Parathyroid adenoma (tissue), 2 donors: ENCODE measurements at regions not wholly inside any gene's neighbourhood (a gene's known extent, or its start where the extent isn't known, plus 50 kb on each side); places are given as distances from the start of the nearest gene placed in this dataset.

Experiments
- H2AFZ ChIP-seq: fragments of 300-600 bp; sonication (generic); one replicate; pipeline ENCODE4 v1.7.0; 2017; ENCODE audit warnings: antibody characterized with exemption, mild to moderate bottlenecking
- H3K27ac ChIP-seq: fragments of 300-600 bp; sonication (generic); one replicate; pipeline ENCODE4 v1.7.0; 2017
- H3K27me3 ChIP-seq: fragments of 300-600 bp; sonication (generic); one replicate; pipeline ENCODE4 v1.7.0; 2017; ENCODE audit warnings: low read length; ENCODE audit not compliant: control insufficient read depth, insufficient read depth
- H3K36me3 ChIP-seq: fragments of 300-600 bp; sonication (generic); one replicate; pipeline ENCODE4 v1.7.0; 2017; ENCODE audit warnings: low read length; ENCODE audit not compliant: control insufficient read depth, insufficient read depth
- H3K4me1 ChIP-seq: fragments of 300-600 bp; sonication (generic); one replicate; pipeline ENCODE4 v1.7.0; 2017; ENCODE audit warnings: control low read depth
- H3K4me2 ChIP-seq: fragments of 300-600 bp; sonication (generic); one replicate; pipeline ENCODE4 v1.7.0; 2017; ENCODE audit warnings: low read length
- H3K4me3 ChIP-seq: fragments of 300-600 bp; sonication (generic); one replicate; pipeline ENCODE4 v1.7.0; 2017; ENCODE audit warnings: low read depth, low read length
- H3K79me2 ChIP-seq: fragments of 300-600 bp; sonication (generic); one replicate; pipeline ENCODE4 v1.7.0; 2017; ENCODE audit warnings: control low read depth
- H3K9ac ChIP-seq: fragments of 300-600 bp; sonication (generic); one replicate; pipeline ENCODE4 v1.7.0; 2017; ENCODE audit warnings: mild to moderate bottlenecking
- H3K9me3 ChIP-seq: fragments of 300-600 bp; sonication (generic); one replicate; pipeline ENCODE4 v1.7.0; 2017; ENCODE audit warnings: low read length; ENCODE audit not compliant: control insufficient read depth
- CTCF ChIP-seq: fragments of 300-600 bp; sonication (generic); IDR thresholded peaks from one replicate; pipeline ENCODE4 v1.7.0; 2017; ENCODE audit warnings: antibody characterized with exemption, mild to moderate bottlenecking
- donor health status: primary hyperparathyroidism.

DNA sequence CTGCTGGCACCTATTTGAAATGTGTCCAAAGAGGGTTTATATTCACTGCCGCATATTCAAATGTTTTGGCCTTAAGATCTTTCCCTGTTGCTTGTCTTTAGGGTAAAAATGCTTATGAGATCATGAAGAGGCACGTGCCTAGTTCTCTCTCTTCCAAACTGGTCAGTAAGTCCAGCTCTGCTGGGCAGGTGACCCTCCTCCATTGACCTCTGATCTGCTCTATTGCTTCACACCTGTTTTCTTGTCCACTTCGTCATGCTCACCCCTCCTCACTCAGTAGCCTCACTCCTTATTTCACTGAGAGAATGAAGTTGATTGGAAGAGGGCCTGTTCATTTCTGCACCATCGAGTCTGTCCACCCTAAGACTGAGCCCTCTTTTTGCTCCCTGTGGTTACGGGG is 140.5 kb upstream of the COBL start:
- H3K9ac ChIP-seq, result no peak overlapping the region
- no peak overlapping the region for H3K27ac ChIP-seq
- no peak overlapping the region for H3K4me3 ChIP-seq
- no peak overlapping the region for H3K4me2 ChIP-seq
- H3K36me3 ChIP-seq, result no peaks in the 10 kb centered on the region
- H3K27me3 ChIP-seq, result no peaks in the 10 kb centered on the region
- TF ChIP-seq CTCF, result no peak
- H3K9me3 ChIP-seq, result no peaks in the 10 kb centered on the region
- no peaks in the 10 kb centered on the region for H3K4me1 ChIP-seq
- H2AFZ ChIP-seq, result no peak overlapping the region
- no peaks in the 10 kb centered on the region for H3K79me2 ChIP-seq

DNA sequence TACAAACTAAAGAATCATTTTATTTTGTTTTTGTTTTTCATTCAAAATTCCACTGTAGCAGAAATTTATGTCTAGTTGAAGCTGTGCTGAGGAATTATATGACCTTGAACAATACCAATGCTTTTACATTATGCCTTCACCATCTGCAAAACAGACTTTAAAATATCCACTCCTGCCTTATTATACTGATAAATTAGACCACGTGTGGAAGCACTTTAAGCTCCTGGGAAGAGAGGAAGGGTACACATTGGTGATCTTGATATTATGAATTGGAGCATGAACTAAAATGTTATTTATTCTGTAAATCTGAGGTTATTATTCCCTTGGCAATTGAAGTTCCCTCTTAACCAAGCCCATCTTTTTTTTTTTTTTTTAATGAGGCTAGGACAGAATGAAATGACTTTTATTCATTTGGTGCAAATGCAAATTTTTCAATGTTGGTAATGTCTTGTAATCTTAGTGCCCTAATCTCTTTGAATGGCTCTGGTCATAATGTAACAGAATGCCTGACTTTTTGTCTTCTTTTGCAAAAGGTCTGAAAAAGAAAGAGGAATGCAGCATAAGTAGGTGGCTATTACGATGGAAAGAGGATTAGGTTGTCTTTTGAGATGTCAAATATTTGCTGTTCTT is 139.9 kb upstream of the COBL start:
- Histone ChIP-seq H3K9ac (no peak overlapping the region), H3K79me2 (no peaks in the 10 kb centered on the region), H3K4me1 (peaks cover 2% of the 10 kb centered on the region), H2AFZ (no peak overlapping the region), H3K4me3 (no peak overlapping the region), H3K9me3 (no peaks in the 10 kb centered on the region), H3K27ac (no peak overlapping the region), H3K36me3 (no peaks in the 10 kb centered on the region), H3K4me2 (no peak overlapping the region), H3K27me3 (no peaks in the 10 kb centered on the region)
- TF ChIP-seq CTCF, result no peak

DNA sequence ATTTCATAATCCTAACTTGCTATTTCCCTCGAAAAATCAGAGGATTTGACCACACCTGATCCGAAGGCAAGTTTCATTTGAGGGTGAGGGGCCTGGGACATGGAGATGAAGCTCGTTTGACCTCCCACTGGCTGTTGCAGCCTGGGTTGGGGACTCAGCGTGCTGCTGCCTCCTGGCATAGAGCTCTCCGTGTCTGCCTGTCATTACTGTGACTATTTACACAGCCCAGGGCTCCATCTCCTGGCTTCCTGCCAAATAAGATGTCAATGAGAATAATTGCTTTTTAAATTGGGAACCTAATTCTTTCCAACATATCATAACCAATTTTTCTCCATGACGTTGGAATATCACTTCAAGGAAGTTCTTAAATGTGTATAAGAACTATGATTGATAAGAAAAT is 139.3 kb upstream of the COBL start:
- Histone ChIP-seq H3K79me2 (no peaks in the 10 kb centered on the region), H3K9ac (no peak overlapping the region), H3K4me2 (no peak overlapping the region), H3K4me1 (peaks cover 2% of the 10 kb centered on the region), H3K36me3 (no peaks in the 10 kb centered on the region), H3K9me3 (no peaks in the 10 kb centered on the region), H3K27me3 (no peaks in the 10 kb centered on the region), H3K4me3 (no peak overlapping the region), H2AFZ (no peak overlapping the region), H3K27ac (no peak overlapping the region)
- TF ChIP-seq CTCF, result no peak

GRCh38 chr7:51455513-51455912 is 138.9 kb upstream of the COBL start:
- no peaks in the 10 kb centered on the region for H3K9me3 ChIP-seq
- no peaks in the 10 kb centered on the region for H3K79me2 ChIP-seq
- no peak overlapping the region for H3K4me3 ChIP-seq
- no peak overlapping the region for H3K9ac ChIP-seq
- no peak overlapping the region for H3K27ac ChIP-seq
- no peak overlapping the region for H3K4me2 ChIP-seq
- H2AFZ ChIP-seq, result no peak overlapping the region
- H3K4me1 ChIP-seq, result peaks cover 2% of the 10 kb centered on the region
- no peaks in the 10 kb centered on the region for H3K36me3 ChIP-seq
- no peaks in the 10 kb centered on the region for H3K27me3 ChIP-seq
- TF ChIP-seq CTCF, result no peak

DNA sequence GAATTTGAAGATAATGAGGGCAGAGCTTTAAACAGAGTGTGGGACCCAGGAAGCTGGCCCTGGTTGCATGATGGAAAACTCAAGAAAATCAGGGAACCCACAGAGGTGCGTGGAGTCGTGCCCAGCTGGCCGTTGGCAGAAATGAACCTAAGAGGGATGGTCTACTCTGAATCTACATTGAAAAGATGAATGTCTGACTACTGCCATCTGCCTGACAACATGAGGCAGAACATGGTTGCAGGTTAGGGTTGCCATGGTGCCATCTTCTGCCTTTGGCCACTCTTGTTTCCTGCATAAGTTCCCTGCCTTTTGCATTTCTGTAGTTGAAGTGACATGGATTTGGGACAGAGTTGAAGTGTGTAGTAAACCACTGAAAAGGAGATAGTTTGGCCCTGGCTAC is 138.5 kb upstream of the COBL start:
- Histone ChIP-seq H3K9me3 (no peaks in the 10 kb centered on the region), H3K27me3 (no peaks in the 10 kb centered on the region), H3K4me2 (no peak overlapping the region), H3K36me3 (no peaks in the 10 kb centered on the region), H3K27ac (no peak overlapping the region), H3K4me3 (no peak overlapping the region), H3K9ac (no peak overlapping the region), H3K4me1 (peaks cover 2% of the 10 kb centered on the region), H3K79me2 (no peaks in the 10 kb centered on the region), H2AFZ (no peak overlapping the region)
- TF ChIP-seq CTCF, result no peak
